ENCODE measurements at regions not wholly inside any gene's neighbourhood (a gene's known extent, or its start where the extent isn't known, plus 50 kb on each side); places are given as distances from the start of the nearest gene placed in this dataset.

- intact Hi-C loops (cut with DNase I): no loop called here
- Histone ChIP-seq H3K27me3 (no peaks in the 10 kb centered on the region), H3K9me3 (no peaks in the 10 kb centered on the region), H3K27ac (peak overlapping the region in 3 of 10 donors; percentile 10 to 30 (median 23)), H3K4me3 (no peak overlapping the region), H3K4me1 (peaks cover 0 to 11% (median 0%) of the 10 kb centered on the region in 9 donors), H3K36me3 (no peaks in the 10 kb centered on the region)
- TF ChIP-seq CTCF (IDR thresholded peaks at IDR 0.05): no peak
- WGBS, 2 donors: 38 to 55% methylated on average over 6 of the region's 6 CpGs
- DNase-seq: no peak
- ATAC-seq: peak in 7 of 8 donors; percentile 49 to 95 (median 71)
Observed at GRCh38 chr1:213891989-213892902, 95.5 kb upstream of the PROX1 start.

GRCh38 chr1:213898684-213899083 is 89.1 kb upstream of the PROX1 start:
- intact Hi-C loops (cut with DNase I): no loop called here
- WGBS, 2 donors: 97 to 98% methylated on average over 4 of the region's 4 CpGs
- Histone ChIP-seq H3K4me1 (peaks cover 0 to 11% (median 0%) of the 10 kb centered on the region in 9 donors), H3K9me3 (no peaks in the 10 kb centered on the region), H3K27me3 (no peaks in the 10 kb centered on the region), H3K27ac (no peak overlapping the region), H3K36me3 (no peaks in the 10 kb centered on the region), H3K4me3 (no peak overlapping the region)
- DNase-seq: no peak
- no peak for ATAC-seq
- no peak for TF ChIP-seq CTCF (IDR thresholded peaks at IDR 0.05)

GRCh38 chr1:213899413-213899812 is 88.4 kb upstream of the PROX1 start:
- Histone ChIP-seq H3K4me3 (no peak overlapping the region), H3K27ac (no peak overlapping the region), H3K36me3 (no peaks in the 10 kb centered on the region), H3K4me1 (peaks cover 0 to 11% (median 0%) of the 10 kb centered on the region in 9 donors), H3K9me3 (no peaks in the 10 kb centered on the region), H3K27me3 (no peaks in the 10 kb centered on the region)
- DNase-seq (no peak), ATAC-seq (peak in 3 of 8 donors; percentile 20 to 73 (median 40))
- no peak for TF ChIP-seq CTCF (IDR thresholded peaks at IDR 0.05)
- WGBS, 2 donors: 58 to 61% methylated on average over 4 of the region's 4 CpGs
- intact Hi-C loops (cut with DNase I): no loop called here

GRCh38 chr1:213905344-213905743 is 82.4 kb upstream of the PROX1 start:
- DNase-seq (peak; percentile 27 to 63), ATAC-seq (peak; percentile 83 to 99 (median 92))
- H3K9me3 ChIP-seq: no peaks in the 10 kb centered on the region
- peaks cover 0 to 7% (median 2%) of the 10 kb centered on the region in 9 donors for H3K4me1 ChIP-seq
- no peaks in the 10 kb centered on the region for H3K27me3 ChIP-seq
- WGBS, 2 donors: 27 to 33% methylated on average over 13 of the region's 13 CpGs
- peak overlapping the region in 5 of 10 donors; percentile 13 to 59 (median 51) for H3K27ac ChIP-seq
- no peaks in the 10 kb centered on the region for H3K36me3 ChIP-seq
- intact Hi-C loops (cut with DNase I): no loop called here
- H3K4me3 ChIP-seq: no peak overlapping the region
- no peak for TF ChIP-seq CTCF (IDR thresholded peaks at IDR 0.05)
